ENCODE measurements at regions not wholly inside any gene's neighbourhood (a gene's known extent, or its start where the extent isn't known, plus 50 kb on each side); places are given as distances from the start of the nearest gene placed in this dataset.

- ATAC-seq (no peak), DNase-seq (ENCODE audit: low spot score) (no peak)
- peaks cover 19% of the 10 kb centered on the region for H3K4me1 Mint-ChIP-seq
- no peaks in the 10 kb centered on the region for H3K9me3 Mint-ChIP-seq
- TF ChIP-seq KAT7 (CRISPR knock-in tag; IDR thresholded peaks at IDR 0.05; ENCODE audit: borderline replicate concordance) (no peak), ZNF281 (CRISPR knock-in tag; IDR thresholded peaks at IDR 0.05) (no peak), ZBTB21 (CRISPR knock-in tag; IDR thresholded peaks at IDR 0.05; ENCODE audit: borderline replicate concordance) (no peak), NFYB (CRISPR knock-in tag; conservative IDR thresholded peaks at IDR 0.05; ENCODE audit: low read depth) (no peak), NFATC4 (CRISPR knock-in tag; IDR thresholded peaks at IDR 0.05) (no peak), TP53 (CRISPR knock-in tag; IDR thresholded peaks at IDR 0.05) (no peak), ATF2 (CRISPR knock-in tag; IDR thresholded peaks at IDR 0.05; ENCODE audit: borderline replicate concordance, low read depth) (no peak), ELF4 (CRISPR knock-in tag; IDR thresholded peaks at IDR 0.05; ENCODE audit: low read depth) (no peak), ZNF512 (CRISPR knock-in tag; IDR thresholded peaks at IDR 0.05; ENCODE audit: borderline replicate concordance) (no peak), FOXK1 (CRISPR knock-in tag; IDR thresholded peaks at IDR 0.05) (no peak), IRF2 (CRISPR knock-in tag; IDR thresholded peaks at IDR 0.05; ENCODE audit: borderline replicate concordance, low read depth) (no peak), ATF1 (CRISPR knock-in tag; IDR thresholded peaks at IDR 0.05) (no peak), CDX4 (CRISPR knock-in tag; IDR thresholded peaks at IDR 0.05; ENCODE audit: borderline replicate concordance) (no peak), ZNF317 (CRISPR knock-in tag; IDR thresholded peaks at IDR 0.05; ENCODE audit: borderline replicate concordance, low read depth) (no peak), TEAD4 (CRISPR knock-in tag; IDR thresholded peaks at IDR 0.05) (no peak), PRRX2 (CRISPR knock-in tag; IDR thresholded peaks at IDR 0.05) (no peak), MYBL2 (CRISPR knock-in tag; IDR thresholded peaks at IDR 0.05) (no peak), ZNF396 (CRISPR knock-in tag; IDR thresholded peaks at IDR 0.05; ENCODE audit: borderline replicate concordance) (no peak), PREB (CRISPR knock-in tag; IDR thresholded peaks at IDR 0.05; ENCODE audit: borderline replicate concordance) (no peak), CREM (CRISPR knock-in tag; IDR thresholded peaks at IDR 0.05) (no peak)
- POLR2A ChIA-PET, result no interaction called here
- no peaks in the 10 kb centered on the region for H3K36me3 Mint-ChIP-seq
- no peak overlapping the region for H3K4me3 Mint-ChIP-seq
- H3K27ac Mint-ChIP-seq, result no peak overlapping the region
- CTCF ChIA-PET, result no interaction called here
- no peaks in the 10 kb centered on the region for H3K27me3 Mint-ChIP-seq (ENCODE audit: low read depth)
Observed at GRCh38 chr5:130995851-130996250, 169.2 kb downstream of the HINT1 start.

GRCh38 chr5:130995254-130995515 is 169.9 kb downstream of the HINT1 start:
- DNase-seq (ENCODE audit: low spot score), result no peak
- no peak overlapping the region for H3K27ac Mint-ChIP-seq
- H3K9me3 Mint-ChIP-seq, result no peaks in the 10 kb centered on the region
- H3K27me3 Mint-ChIP-seq (ENCODE audit: low read depth), result no peaks in the 10 kb centered on the region
- H3K4me1 Mint-ChIP-seq, result peaks cover 14% of the 10 kb centered on the region
- ChIA-PET POLR2A (no interaction called here), CTCF (no interaction called here)
- no peak overlapping the region for H3K4me3 Mint-ChIP-seq
- H3K36me3 Mint-ChIP-seq, result no peaks in the 10 kb centered on the region
- no peak for ATAC-seq
- no peak for TF ChIP-seq IRF2 (CRISPR knock-in tag; IDR thresholded peaks at IDR 0.05; ENCODE audit: borderline replicate concordance, low read depth)
- no peak for TF ChIP-seq FOXK1 (CRISPR knock-in tag; IDR thresholded peaks at IDR 0.05)
- no peak for TF ChIP-seq FOXJ3 (CRISPR knock-in tag; IDR thresholded peaks at IDR 0.05; ENCODE audit: borderline replicate concordance)
- no peak for TF ChIP-seq ZNF232 (CRISPR knock-in tag; IDR thresholded peaks at IDR 0.05)
- no peak for TF ChIP-seq IRF1 (CRISPR knock-in tag; IDR thresholded peaks at IDR 0.05)
- TF ChIP-seq ZNF263 (CRISPR knock-in tag; IDR thresholded peaks at IDR 0.05; ENCODE audit: low read depth), result no peak
- TF ChIP-seq MLX (CRISPR knock-in tag; IDR thresholded peaks at IDR 0.05), result no peak
- no peak for TF ChIP-seq NR1H2 (CRISPR knock-in tag; IDR thresholded peaks at IDR 0.05)
- TF ChIP-seq EMX1 (CRISPR knock-in tag; IDR thresholded peaks at IDR 0.05), result no peak
- no peak for TF ChIP-seq E2F5 (CRISPR knock-in tag; IDR thresholded peaks at IDR 0.05)
- no peak for TF ChIP-seq TEAD4 (CRISPR knock-in tag; IDR thresholded peaks at IDR 0.05)
- TF ChIP-seq ATF1 (CRISPR knock-in tag; IDR thresholded peaks at IDR 0.05), result no peak
